Progenitor cell of endocrine pancreas (in vitro differentiated cells): ENCODE measurements at regions not wholly inside any gene's neighbourhood (a gene's known extent, or its start where the extent isn't known, plus 50 kb on each side); places are given as distances from the start of the nearest gene placed in this dataset.
A peak's percentile ranks its signal among the peaks of the same experiment; 100 is the strongest.

ENCODE experiments used
- DNase-seq: peaks from one replicate; pipeline ENCODE4 v3.0.0; 2021; ENCODE audit warnings: low spot score; ENCODE audit not compliant: unreplicated experiment
- H3K27ac Mint-ChIP-seq: 2 replicates; pipeline ENCODE4 v1.8.0; 2021; ENCODE audit warnings: mild to moderate bottlenecking, moderate library complexity, mixed read lengths
- H3K27me3 Mint-ChIP-seq: 2 replicates; pipeline ENCODE4 v1.8.0; 2021; ENCODE audit warnings: mixed read lengths
- H3K36me3 Mint-ChIP-seq: 2 replicates; pipeline ENCODE4 v1.8.0; 2022; ENCODE audit warnings: mixed read lengths; ENCODE audit not compliant: insufficient read depth
- H3K4me1 Mint-ChIP-seq: 2 replicates; pipeline ENCODE4 v1.8.0; 2021; ENCODE audit warnings: low read depth, mixed read lengths
- H3K4me3 Mint-ChIP-seq: 2 replicates; pipeline ENCODE4 v1.8.0; 2021; ENCODE audit warnings: low read depth, mild to moderate bottlenecking, moderate library complexity, mixed read lengths
- H3K9me3 Mint-ChIP-seq: 2 replicates; pipeline ENCODE4 v1.8.0; 2021; ENCODE audit warnings: low read depth, mixed read lengths
- TF ChIP-seq, protein P1 (sequence below): fragments of 200-600 bp; sonication (generic); IDR thresholded peaks from one replicate; pipeline ENCODE4 v1.5.0; 2021; ENCODE audit warnings: antibody characterized with exemption, mild to moderate bottlenecking; ENCODE audit not compliant: unreplicated experiment

DNA sequence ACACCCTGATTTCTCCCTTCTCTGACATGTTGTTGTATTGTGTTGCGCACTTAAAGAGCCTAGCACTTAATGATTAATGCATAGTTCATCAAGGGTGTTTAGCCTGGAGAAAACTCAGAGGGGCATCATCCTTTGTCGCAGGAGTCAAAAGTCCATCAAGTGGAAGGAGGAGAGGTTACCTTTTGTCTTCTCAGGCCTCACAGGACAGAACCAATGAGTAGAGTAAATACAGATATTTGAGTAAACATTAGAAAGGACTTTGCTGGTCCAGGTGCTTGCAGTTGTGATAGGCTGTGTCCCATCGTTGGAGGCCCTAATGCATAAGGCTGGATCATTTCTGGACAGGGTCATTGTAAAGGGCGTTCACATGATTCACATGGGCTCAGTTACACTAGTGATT lies 430.9 kb downstream of the PCNX1 start:
- H3K9me3 Mint-ChIP-seq, result peaks cover 8% of the 10 kb centered on the region
- TF ChIP-seq, protein P1, sequence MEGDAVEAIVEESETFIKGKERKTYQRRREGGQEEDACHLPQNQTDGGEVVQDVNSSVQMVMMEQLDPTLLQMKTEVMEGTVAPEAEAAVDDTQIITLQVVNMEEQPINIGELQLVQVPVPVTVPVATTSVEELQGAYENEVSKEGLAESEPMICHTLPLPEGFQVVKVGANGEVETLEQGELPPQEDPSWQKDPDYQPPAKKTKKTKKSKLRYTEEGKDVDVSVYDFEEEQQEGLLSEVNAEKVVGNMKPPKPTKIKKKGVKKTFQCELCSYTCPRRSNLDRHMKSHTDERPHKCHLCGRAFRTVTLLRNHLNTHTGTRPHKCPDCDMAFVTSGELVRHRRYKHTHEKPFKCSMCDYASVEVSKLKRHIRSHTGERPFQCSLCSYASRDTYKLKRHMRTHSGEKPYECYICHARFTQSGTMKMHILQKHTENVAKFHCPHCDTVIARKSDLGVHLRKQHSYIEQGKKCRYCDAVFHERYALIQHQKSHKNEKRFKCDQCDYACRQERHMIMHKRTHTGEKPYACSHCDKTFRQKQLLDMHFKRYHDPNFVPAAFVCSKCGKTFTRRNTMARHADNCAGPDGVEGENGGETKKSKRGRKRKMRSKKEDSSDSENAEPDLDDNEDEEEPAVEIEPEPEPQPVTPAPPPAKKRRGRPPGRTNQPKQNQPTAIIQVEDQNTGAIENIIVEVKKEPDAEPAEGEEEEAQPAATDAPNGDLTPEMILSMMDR, result no peak
- H3K4me1 Mint-ChIP-seq, result peaks cover 32% of the 10 kb centered on the region
- H3K4me3 Mint-ChIP-seq, result no peak overlapping the region
- DNase-seq, result no peak
- H3K27me3 Mint-ChIP-seq, result no peaks in the 10 kb centered on the region
- peak overlapping the region; percentile 2 for H3K27ac Mint-ChIP-seq
- peaks cover 8% of the 10 kb centered on the region for H3K36me3 Mint-ChIP-seq

DNA sequence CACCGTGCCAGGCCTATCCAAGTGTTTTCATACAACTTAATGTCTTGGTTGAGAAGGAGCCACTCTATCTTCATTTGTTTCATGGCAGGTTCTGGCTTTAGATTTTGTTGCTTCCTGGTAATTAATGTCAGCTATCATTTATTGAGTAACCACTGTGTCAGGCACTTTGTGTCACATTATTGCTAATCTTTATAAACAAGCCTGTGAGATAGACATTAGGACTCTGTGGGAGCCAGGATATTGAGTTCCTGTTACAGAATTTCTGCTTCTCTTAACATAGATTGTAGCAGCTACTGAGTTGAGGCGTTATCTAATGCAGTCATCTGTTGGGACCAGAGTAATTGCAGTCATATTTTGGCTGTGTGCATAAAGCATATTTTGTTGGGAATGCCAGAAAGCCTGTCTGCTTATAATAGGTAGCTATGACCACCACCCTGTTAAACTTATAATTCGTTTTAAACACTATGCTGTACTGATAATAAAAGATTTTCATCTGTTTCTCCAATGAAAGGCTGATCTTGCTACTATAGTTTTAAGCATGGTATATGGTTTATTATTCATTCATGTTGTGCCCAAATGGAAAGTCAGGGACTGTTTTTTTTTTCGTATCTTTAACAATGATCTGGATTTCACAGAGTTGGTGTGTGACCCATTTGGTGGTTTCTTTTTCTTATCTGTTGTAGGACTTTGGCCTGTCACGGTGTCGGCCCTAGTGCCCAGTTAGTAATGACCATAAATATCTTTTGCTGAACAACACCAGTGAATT lies 432.6 kb downstream of the PCNX1 start:
- no peak overlapping the region for H3K4me3 Mint-ChIP-seq
- no peaks in the 10 kb centered on the region for H3K27me3 Mint-ChIP-seq
- peaks cover 3% of the 10 kb centered on the region for H3K9me3 Mint-ChIP-seq
- peaks cover 4% of the 10 kb centered on the region for H3K36me3 Mint-ChIP-seq
- H3K4me1 Mint-ChIP-seq, result peaks cover 40% of the 10 kb centered on the region
- DNase-seq, result no peak
- TF ChIP-seq, protein P1, result no peak
- no peak overlapping the region for H3K27ac Mint-ChIP-seq

DNA sequence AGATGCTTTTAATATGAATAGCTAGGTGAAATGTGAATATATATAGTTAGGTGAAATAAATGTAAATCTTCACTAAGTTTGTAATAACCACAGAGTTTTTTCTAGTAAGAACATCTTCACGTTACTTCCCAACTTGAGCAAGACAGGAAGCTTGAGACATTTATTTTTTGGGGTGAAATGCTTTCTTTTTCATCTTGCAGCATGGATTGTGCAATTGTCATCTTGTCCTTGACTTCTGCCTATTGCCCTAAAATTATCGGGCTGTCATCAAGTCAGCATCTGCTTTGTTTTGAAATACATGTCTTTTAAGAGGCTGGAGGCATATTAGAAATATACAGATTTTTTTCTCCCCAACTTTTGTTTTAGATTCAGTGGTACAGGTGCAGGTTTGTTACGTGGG lies 433.9 kb downstream of the PCNX1 start:
- Mint-ChIP-seq H3K9me3 (peaks cover 3% of the 10 kb centered on the region), H3K36me3 (peaks cover 7% of the 10 kb centered on the region), H3K27me3 (no peaks in the 10 kb centered on the region), H3K27ac (no peak overlapping the region), H3K4me3 (no peak overlapping the region), H3K4me1 (peaks cover 39% of the 10 kb centered on the region)
- TF ChIP-seq, protein P1, result no peak
- DNase-seq, result no peak

DNA sequence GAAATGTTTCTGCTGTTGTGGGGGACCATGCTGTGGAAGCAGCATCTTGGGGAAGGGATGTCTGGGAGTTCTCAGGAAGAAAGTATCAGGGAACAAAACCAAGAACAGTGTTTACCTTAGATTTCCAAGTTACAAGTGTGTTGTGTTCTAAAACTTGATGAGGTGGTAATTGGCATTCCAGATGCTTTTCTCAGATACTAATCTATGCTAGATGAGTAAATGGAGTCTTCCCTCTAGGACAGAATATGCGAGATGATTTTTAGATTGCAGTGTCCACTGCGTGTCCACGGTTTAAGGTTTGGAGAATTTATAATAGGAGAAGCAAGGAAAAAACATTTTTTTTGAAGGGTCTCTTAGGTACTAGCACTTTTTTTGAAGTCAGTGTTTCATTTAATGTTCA lies 436.5 kb downstream of the PCNX1 start:
- H3K4me1 Mint-ChIP-seq, result peaks cover 26% of the 10 kb centered on the region
- no peaks in the 10 kb centered on the region for H3K27me3 Mint-ChIP-seq
- TF ChIP-seq, protein P1, result no peak
- H3K4me3 Mint-ChIP-seq, result no peak overlapping the region
- DNase-seq, result no peak
- H3K36me3 Mint-ChIP-seq, result peaks cover 7% of the 10 kb centered on the region
- peak overlapping the region; percentile 54 for H3K27ac Mint-ChIP-seq
- no peaks in the 10 kb centered on the region for H3K9me3 Mint-ChIP-seq

DNA sequence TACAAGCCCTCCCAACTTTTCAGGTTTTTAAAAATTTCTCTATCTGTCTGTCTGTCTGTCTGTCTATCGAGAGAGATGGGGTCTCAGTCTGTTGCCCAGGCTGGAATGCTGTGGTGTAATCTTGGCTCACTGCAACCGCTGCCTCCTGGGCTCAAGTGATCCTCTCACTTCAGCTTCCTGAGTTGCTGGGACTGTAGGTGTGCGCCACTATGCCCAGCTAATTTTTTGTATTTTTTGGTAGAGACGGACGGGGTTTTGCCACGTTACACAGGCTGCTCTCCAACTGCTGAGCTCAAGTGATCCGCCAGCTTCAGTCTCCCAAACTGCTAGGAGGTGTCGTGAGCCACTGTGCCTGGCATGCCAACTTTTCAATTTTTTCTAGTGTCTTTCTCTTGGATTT lies 437.2 kb downstream of the PCNX1 start:
- Mint-ChIP-seq H3K27me3 (no peaks in the 10 kb centered on the region), H3K9me3 (no peaks in the 10 kb centered on the region), H3K4me3 (no peak overlapping the region), H3K36me3 (peaks cover 7% of the 10 kb centered on the region), H3K4me1 (peaks cover 25% of the 10 kb centered on the region), H3K27ac (no peak overlapping the region)
- no peak for DNase-seq
- TF ChIP-seq, protein P1, result no peak
